HG03025 (cell line): ENCODE measurements at regions not wholly inside any gene's neighbourhood (a gene's known extent, or its start where the extent isn't known, plus 50 kb on each side); places are given as distances from the start of the nearest gene placed in this dataset.

Experiments
- ATAC-seq: cut with Tn5 transposase; IDR thresholded peaks from one replicate; pipeline ENCODE4 v1.9.1; 2021; ENCODE audit warnings: mild to moderate bottlenecking, moderate library complexity; ENCODE audit not compliant: unreplicated experiment, low FRiP score

DNA sequence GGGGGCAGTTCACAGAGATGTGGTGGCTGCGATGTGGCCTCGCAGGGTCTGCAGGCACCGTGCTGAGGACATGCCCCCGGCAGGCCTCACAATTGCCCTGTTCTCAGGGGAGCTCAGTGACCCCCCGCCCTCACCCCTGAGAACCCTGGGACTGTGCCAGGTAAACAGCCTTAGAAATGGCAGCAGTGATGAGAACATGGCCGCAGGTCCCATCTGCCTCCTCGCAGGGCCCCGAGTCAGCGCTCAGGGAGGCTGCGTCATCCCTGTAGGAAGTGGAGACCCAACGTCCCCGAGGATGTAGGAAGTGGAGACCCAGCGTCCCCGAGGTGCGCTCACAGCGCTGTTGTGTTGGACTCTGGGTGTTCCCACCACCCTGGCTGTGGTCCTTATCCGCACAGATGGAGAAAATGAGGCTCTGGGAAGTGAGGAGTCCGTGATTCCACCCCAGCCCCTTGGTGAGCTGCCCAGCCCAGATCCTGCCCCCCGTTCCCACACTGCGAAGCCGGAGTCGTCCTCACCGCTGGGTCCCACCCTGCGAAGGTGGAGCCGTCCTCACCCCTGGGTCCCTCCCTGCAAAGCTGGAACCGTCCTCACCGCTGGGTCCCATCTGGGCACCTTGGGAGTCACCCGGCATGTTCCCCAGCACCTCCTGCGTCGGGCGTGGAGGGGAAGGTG, 1086.8 kb downstream of the BRD1 start:
- no peak for ATAC-seq

DNA sequence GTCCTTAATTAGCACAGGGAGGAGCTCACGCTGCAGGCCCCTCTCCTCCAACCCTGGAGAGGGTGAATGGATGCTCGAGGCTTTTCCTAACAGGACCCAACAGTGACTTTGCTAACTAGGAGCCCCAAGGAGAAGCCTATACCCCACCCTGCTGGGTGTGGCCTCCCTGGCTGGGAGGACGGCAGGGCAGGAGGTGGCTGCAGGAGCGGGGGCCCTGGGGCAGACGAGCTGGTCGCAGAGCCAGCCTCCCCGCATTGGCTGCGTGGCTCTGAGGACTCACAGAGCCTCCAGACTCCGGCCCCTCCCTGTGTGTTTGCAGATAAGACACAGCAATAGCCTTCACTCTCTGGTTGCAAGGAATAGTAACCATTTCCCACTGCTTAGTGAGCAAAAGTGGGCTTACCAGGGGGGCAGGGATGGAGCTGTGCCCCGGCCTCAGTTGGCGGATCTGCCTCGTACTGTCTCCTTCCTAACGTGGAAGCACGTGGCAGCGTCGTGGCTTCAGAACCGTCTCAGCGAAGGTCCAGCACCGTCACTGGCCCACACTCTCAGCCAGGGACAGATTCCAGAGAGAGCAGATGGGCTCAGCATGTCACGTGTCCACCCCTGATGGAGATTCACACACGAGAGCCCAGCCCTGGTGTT, 1087.5 kb downstream of the BRD1 start:
- no peak for ATAC-seq

DNA sequence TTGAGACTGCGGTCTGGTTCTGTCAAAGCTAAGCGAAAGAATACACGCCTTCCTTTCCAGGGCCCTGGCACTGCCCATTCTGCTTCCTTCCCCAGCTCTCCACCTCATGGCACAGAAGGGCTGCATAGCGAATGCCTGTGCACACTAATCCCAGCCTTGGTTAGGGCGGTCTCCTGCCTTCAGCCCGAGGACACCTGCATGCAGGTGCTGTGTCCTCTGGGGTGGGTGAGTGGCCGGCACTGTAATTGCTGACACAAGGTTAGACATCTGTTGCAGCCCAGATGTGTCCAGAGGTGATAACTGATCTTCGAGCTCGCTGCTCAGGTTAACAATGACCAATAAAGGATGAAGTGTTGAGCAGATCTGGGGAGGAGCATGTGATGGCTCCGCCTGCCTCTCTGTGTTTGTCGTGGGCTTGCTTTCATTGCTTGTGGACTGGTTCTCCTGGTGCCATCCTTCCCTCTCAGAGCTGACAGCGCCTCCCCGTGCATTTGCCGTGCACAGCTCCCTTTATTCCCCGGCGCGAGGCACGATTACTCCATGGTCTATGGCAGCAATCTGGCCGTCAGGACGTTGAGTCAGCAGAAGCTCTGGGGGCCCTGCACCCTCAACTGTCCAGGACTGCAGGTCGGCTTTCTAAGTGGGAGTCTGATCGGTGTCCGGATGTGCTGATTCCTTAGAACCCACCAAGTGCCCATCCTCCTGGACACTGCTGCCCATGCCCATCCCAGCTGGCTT, 1088.2 kb downstream of the BRD1 start:
- ATAC-seq = no peak

DNA sequence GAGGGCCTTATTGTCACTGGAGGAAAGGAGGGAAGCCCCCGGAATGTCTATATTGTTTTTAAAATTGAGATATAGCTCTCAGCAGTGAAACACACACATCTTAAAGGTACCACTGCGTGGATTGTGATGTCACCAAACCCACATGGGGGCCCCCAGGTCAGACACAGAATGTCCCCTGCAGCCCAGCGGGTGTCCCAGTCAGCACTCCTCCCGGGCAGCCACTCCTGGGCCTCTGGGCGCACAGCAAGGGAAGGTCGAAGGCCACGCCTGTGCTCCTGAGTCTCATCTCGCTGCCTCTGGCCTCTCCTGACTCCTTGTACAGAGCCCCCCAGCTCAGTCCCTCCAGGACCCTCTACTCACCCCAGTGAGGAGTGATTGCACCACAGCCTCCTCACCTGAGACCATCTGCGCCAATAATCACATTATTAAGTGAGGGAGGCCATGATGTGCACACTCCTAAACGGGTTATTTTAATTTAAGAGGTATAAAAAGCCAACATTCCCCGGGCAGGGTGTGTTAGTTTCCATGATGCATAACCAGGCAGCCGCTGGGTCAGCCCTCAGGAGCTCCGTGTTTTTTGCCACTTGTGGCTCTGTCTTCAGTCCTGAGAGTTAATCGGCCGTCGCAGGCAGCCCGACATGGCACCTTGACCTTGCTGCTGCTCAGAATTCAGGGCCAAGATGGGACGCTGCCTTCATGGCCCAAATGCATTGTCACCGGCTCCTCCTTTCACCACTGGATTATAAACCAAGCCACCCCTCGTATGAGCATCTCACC, 1089.3 kb downstream of the BRD1 start:
- ATAC-seq = no peak

DNA sequence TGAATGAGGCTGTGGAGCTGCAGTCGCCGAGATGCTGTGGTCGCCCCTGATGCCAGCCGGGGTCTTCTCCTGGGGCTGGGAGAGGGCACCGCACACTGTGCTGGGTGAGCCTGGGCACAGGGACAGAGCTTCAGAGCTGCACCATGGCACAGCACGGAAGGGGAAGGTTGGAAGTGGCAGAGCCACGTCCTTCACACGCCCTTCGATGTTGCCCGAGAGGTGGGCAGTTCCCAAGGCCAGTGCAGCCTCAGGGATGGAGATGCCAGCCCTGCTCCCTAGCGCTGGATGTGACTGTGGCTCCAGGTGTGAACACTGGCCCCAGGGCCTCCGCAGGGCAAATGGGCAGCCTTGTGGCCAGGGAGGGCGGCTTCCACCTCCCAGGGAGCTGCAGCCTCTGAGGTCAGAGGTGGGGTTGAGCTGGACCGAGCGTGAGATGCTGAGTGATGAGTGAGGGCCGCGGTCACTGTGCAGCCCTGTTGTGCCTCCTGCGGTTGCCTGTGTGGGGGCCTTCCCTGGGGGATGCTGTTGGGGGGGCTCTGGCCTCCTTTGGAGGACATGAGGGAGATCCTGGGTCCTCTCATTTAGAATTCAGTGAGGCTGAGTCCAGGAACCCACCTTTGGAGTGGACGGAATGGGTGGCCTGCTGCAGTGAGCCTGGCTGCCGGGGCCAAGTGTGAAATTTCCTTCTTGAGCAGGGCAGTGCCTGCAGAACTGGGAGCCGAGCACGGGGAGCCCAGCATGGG, 1090.0 kb downstream of the BRD1 start:
- no peak for ATAC-seq

DNA sequence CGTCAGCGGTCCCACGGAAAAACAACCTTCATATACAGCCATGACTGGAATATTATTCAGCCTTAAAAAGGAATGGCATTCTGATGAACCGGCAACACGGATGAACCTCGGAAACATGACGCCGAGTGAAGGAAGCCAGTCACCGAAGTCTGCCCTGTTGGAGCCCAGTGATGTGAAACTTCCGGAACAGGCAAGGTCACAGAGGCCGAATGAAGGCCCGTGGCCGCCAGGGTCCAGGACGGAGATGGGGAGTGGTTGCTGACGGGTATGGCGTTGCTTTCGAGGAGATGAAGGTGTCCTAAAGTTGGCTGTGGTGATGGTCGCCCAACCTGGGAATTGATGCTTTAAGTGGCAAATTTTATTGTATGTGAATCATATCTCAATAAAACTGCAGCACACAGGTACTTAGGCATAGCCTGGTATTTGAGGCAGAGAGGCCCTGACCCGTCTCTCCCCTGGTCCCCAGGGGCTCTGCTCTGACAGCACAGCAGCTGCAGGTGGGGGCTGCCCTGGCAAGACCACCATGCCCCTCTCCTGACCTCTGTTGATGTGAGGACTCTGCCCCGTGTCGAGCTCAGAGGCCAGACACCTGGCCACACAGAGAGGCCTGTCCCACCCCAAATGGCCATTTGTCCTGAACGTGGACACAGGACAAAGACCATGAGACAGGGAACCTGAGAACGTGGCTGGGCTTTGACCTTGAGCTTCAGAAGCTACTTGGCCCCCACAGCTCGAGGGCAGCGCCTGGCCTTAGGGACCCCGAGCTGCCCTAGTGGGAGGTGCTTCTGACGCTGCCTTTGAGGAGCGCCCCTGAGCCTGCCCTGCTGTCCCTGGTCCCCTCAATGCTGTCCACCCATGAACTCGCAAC, 1090.8 kb downstream of the BRD1 start:
- ATAC-seq = no peak

DNA sequence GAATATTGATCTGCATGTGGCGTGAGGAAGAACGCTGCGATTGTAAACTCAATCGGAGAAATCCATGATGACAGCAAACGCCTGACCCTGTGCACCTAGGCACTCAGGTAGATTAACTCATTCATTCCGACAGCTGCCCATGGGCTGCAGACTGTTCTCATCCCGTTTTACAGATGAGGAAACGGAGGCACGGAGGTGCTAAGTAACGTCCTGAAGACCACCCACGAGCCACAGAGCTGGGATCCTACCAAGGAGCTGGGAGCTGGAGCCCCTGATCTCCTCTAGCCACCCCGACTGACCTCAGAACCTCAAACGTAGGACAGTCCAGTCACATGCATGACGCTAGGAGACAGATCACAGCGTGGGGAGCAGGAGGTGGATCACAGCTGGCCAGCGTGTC, 1092.7 kb downstream of the BRD1 start:
- no peak for ATAC-seq

DNA sequence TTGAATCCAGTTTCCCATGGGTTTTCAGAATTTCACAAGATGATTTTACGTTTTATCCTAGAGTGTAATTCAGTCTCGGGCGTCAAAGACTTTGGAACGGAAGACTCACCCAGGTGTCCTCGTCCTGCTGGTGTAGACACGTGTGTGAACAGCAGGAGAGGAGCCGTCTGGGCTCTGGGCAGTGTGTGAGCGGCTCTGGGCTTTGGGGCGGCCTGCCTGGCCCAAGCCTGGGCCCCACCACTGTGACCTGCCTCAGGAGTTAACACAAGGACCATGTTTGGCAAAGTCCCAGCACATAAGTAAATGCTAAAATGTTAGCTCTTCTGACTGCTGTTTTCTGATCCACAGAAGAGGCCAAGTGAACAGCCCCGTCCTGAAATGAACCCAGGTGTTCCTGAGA, 1093.3 kb downstream of the BRD1 start:
- ATAC-seq = no peak

DNA sequence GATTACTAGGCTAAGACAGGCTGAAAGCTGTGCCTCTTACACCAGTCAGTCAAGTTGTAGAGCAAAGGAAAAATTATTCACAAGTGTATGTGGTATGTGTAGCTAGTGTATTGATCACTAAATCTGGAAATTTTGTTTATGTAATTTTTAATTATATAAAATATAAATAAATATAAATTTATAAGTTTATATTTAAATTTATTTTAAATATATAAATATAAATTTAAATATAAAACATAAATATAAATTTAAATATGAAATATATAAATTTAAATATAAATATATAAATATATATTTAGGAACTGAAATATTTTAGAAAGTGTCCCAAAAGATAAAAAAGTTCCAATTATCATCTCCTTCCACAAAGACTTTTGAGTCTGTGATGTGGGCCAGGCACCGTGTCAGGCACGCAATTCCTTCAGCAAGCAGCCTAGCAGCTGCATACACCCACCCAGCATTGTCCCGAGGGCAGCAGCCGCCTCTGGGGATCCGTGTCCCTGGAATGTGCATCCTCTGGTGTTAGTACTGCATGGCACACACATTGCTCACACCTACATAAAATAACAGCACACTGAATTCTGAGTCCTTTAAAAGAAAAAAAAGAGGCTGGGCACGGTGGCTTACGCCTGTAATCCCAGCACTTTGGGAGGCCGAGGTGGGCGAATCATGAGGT, 1098.0 kb downstream of the BRD1 start:
- no peak for ATAC-seq

DNA sequence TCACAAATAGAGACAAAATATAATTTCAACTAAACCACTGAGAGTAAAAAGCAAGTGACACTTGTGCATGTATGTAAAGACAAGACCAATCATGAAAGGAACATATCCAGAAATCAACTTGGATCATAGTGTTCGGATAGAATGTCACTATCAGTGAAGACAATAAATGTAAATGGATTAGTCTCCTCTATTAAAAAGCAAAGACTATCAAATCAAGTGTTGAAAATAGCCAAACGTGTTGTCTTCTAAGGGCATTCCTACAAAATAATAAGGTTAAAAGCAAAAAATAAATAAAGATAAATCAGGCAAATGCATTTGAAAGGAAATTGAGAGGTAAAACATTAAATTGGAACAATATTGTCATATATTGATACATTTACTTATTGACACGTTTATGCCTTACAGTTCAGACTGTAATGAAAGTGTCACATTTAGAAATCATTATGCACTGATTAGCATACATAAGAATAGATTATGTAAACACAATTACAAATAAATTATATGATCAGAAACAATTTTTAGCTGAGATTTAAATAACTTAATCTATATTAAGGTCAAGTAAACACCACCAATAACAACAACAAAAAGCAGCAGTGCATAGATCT, 1100.1 kb downstream of the BRD1 start:
- no peak for ATAC-seq

DNA sequence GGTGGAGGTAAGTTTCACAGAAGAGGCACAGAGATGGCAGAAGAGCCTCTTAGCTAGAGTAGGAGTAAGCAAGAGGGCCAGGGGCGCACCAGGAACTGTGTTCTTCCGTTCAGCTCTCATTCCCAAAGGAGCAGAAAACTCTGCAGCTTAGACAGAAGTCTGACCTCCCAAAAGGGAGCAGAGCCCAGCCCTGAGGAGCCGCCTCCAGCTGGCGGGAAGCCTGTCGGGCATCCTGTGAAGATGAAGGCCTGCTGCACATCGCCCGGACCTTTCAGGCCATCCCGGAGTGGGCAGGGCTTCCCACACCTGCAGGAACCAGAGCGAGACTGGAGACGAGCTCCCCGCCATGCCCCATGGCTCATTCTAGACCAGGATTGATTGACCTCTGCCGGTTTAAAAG, 1102.8 kb downstream of the BRD1 start:
- ATAC-seq = no peak

DNA sequence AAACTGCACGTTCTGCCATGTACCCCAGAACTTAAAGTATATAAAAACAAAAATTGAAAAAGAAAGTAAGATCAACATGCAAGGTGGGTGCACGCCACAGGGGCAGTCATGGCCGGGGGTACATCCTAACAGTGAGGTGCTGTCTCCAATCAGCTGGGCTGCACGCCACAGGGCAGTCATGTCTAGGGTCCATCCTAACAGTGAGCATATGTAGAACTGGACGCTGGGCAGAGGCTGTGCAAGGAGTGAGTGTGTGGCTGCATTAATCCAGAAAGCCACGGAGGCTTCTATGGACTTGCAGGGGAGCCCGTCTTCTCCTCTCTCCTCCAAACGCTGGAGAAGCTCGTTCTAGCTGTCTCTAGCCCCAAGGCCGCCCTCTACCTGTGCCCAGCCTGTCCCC, 1105.0 kb downstream of the BRD1 start:
- ATAC-seq = no peak

DNA sequence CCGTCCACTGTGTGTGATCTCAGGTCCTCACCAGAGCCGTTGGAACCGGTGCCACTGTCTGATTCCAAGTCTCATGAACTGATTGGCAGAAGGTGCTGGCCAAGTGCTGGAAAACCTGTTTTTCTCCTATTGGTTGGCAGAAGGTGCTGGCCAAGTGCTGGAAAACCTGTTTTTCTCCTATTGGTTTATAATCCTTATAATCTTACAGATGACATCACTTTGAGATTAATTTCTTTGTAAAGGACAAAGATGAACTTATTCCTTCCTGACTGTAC, 1106.3 kb downstream of the BRD1 start:
- ATAC-seq = no peak

DNA sequence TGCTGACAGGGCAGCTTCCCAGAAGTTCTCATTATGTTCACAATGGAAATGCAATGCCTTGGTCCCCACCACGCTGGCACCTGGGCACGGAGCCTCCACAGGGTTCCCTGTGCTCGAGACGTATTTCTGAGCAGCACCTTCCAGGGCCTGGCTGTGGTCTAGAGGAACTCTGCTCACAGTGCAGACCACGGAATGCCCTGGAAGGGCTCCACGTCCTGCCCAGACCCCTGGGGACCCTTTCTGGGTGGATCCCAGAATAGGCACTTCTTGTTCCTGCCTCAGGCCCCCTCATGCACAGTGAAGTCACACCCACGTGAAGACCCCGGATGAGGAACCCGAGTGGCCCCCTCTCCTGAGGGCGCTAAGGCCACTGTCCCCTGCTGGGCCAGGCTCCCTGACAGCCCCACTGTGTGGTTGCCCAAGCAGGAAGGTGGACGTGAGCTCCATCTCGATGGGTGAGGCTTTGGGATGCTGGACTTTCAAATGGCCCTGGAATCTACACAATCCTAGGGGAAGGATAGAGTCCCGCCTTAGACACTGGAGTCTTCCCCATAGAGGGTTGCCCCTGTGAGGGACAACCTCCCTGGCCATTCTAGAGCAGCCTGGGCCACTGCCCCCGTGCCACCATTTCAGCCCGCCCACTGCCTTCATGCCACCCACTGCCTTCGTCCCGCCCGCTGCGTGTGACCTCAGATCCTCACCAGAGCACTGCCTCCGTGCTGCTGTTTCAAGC, 1106.8 kb downstream of the BRD1 start:
- no peak for ATAC-seq

DNA sequence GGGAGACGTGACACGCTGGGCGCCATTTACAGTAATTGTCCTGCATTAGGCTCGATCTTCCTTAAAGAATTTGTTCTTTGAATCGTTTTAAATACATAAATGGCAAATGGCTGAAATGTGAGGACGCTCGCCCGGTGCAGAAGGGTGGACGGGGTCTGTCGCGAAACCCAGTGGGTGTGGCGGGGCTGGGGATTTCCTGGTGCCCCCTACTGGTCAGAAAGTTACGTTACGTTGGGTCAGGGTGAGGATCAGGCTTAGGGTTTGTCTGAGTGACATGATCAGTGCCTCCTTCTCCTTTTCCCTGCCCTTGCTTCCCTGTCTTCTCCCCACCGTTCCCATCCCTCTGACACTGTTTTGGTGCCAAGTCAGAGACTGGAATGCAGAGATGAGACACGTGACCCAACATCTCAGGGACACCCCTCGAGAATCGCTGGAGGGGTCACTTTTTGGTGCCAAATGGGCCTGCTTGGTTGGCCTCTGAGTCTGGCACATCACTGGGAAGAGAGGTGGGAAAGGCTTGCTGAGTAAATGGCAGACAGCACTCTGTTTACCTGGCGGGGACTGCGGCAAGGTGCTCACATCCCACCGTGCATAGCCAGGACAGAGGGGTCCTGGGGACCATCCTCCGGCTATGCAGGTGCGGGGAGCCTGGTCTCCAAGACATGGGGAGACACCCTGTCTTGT, 1107.6 kb downstream of the BRD1 start:
- no peak for ATAC-seq

DNA sequence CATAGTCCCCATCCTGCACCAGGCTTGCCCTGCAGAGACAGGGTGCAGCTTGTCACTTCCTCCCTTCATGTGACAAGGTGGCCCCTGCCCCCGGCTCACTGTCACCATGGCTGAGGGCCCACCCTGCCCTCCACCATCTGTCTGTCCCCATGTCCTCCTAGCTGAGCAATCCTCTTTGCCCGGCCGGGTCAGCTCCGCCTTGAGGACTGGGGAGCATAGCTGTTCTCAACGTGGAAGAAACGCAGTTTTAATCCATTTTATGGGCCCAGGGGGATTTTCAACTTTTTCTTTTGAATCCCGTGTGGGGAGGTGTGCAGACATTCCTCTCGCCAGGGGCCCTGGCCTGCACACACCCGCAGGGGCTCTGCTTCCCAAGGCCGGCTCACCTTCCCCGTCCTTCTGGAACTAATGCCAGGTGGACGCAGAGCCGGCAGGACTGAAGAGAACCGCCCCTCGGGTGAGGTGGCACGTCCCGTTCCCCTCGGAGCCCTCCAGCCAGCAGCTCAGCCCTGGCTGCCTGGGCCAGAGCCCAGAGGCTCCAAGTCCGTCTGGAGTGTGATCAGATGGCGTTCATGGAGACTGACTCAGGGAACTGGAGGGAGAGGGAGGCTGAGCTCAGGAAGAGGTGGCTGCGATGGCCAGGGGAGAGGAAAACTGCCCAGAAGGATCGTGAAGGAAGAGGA, 1108.7 kb downstream of the BRD1 start:
- ATAC-seq = no peak
